ENCODE measurements at regions not wholly inside any gene's neighbourhood (a gene's known extent, or its start where the extent isn't known, plus 50 kb on each side); places are given as distances from the start of the nearest gene placed in this dataset.

DNA sequence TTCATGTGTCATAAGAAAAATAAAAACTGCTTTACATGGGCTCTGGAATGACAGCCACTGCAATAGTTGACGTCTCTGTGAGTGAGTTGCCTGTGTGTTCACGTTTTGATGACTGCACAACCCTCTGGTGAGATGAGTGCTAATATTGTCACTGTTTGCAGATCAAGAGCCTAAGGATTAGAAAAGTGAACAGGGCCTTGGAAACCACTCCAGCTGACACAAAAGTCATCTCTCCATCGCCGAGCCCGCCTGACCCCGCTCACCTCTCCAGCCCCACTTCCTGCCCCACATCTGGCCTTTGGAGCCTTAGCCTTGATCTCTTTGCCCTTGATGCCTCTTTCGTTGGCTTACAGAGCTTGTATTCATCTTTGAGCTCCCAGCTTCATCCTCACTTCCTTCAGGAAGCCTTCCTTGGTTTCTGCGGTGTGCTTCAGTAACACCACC is 351.7 kb downstream of the TCERG1L start:
- TF ChIP-seq, protein P1, sequence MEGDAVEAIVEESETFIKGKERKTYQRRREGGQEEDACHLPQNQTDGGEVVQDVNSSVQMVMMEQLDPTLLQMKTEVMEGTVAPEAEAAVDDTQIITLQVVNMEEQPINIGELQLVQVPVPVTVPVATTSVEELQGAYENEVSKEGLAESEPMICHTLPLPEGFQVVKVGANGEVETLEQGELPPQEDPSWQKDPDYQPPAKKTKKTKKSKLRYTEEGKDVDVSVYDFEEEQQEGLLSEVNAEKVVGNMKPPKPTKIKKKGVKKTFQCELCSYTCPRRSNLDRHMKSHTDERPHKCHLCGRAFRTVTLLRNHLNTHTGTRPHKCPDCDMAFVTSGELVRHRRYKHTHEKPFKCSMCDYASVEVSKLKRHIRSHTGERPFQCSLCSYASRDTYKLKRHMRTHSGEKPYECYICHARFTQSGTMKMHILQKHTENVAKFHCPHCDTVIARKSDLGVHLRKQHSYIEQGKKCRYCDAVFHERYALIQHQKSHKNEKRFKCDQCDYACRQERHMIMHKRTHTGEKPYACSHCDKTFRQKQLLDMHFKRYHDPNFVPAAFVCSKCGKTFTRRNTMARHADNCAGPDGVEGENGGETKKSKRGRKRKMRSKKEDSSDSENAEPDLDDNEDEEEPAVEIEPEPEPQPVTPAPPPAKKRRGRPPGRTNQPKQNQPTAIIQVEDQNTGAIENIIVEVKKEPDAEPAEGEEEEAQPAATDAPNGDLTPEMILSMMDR (IDR thresholded peaks at IDR 0.05; ENCODE audit: insufficient read depth, low read length), result no peak
- TF ChIP-seq, protein P2, sequence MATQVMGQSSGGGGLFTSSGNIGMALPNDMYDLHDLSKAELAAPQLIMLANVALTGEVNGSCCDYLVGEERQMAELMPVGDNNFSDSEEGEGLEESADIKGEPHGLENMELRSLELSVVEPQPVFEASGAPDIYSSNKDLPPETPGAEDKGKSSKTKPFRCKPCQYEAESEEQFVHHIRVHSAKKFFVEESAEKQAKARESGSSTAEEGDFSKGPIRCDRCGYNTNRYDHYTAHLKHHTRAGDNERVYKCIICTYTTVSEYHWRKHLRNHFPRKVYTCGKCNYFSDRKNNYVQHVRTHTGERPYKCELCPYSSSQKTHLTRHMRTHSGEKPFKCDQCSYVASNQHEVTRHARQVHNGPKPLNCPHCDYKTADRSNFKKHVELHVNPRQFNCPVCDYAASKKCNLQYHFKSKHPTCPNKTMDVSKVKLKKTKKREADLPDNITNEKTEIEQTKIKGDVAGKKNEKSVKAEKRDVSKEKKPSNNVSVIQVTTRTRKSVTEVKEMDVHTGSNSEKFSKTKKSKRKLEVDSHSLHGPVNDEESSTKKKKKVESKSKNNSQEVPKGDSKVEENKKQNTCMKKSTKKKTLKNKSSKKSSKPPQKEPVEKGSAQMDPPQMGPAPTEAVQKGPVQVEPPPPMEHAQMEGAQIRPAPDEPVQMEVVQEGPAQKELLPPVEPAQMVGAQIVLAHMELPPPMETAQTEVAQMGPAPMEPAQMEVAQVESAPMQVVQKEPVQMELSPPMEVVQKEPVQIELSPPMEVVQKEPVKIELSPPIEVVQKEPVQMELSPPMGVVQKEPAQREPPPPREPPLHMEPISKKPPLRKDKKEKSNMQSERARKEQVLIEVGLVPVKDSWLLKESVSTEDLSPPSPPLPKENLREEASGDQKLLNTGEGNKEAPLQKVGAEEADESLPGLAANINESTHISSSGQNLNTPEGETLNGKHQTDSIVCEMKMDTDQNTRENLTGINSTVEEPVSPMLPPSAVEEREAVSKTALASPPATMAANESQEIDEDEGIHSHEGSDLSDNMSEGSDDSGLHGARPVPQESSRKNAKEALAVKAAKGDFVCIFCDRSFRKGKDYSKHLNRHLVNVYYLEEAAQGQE (IDR thresholded peaks at IDR 0.05; ENCODE audit: insufficient replicate concordance, low read depth), result no peak
- TF ChIP-seq POLR2AphosphoS5 (IDR thresholded peaks at IDR 0.05; ENCODE audit: low read depth), result no peak
